ENCODE measurements at regions not wholly inside any gene's neighbourhood (a gene's known extent, or its start where the extent isn't known, plus 50 kb on each side); places are given as distances from the start of the nearest gene placed in this dataset.

GRCh38 chr20:57094991-57095390 is 171.4 kb downstream of the BMP7 start:
- no peaks in the 10 kb centered on the region for H4K20me1 ChIP-seq (ENCODE audit: insufficient read depth, low read length)
- TF ChIP-seq, protein P1, sequence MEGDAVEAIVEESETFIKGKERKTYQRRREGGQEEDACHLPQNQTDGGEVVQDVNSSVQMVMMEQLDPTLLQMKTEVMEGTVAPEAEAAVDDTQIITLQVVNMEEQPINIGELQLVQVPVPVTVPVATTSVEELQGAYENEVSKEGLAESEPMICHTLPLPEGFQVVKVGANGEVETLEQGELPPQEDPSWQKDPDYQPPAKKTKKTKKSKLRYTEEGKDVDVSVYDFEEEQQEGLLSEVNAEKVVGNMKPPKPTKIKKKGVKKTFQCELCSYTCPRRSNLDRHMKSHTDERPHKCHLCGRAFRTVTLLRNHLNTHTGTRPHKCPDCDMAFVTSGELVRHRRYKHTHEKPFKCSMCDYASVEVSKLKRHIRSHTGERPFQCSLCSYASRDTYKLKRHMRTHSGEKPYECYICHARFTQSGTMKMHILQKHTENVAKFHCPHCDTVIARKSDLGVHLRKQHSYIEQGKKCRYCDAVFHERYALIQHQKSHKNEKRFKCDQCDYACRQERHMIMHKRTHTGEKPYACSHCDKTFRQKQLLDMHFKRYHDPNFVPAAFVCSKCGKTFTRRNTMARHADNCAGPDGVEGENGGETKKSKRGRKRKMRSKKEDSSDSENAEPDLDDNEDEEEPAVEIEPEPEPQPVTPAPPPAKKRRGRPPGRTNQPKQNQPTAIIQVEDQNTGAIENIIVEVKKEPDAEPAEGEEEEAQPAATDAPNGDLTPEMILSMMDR (IDR thresholded peaks at IDR 0.05; ENCODE audit: low read depth, low read length) = no peak
- TF ChIP-seq EZH2phosphoT487 (IDR thresholded peaks at IDR 0.05; ENCODE audit: low read depth) = no peak

DNA sequence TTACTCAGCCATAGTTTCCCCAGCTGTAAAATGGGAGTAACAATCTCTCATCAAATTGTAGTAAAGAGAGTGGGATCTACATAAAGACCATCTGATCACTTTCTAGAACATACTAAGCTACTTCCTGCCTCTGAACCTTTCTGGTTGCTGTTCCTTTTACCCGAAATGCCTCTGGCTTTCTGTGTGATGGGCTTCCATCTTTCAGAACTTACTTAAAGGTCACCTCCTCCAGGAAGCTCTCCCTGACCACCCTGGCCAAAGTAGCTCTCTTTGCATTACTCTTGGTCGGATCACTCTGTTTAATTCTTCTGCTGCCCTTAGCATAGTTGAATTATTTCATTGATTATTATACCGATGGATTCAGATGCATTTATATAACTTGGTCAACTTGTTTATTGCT is 171.0 kb downstream of the BMP7 start:
- Histone ChIP-seq H4K20me1 (ENCODE audit: insufficient read depth, low read length) (no peaks in the 10 kb centered on the region), H3K27me3 (ENCODE audit: low read depth, low read length) (peaks cover 32% of the 10 kb centered on the region), H3K4me3 (ENCODE audit: low read length) (no peak overlapping the region), H3K27ac (ENCODE audit: low read length) (no peak overlapping the region), H3K4me2 (ENCODE audit: low read length) (no peak overlapping the region), H3K4me1 (ENCODE audit: low read length) (peaks cover 4% of the 10 kb centered on the region; the same call in 1 of the 2 replicates), H3K9ac (ENCODE audit: low read length) (no peak overlapping the region), H2AFZ (ENCODE audit: low read depth, low read length) (no peak overlapping the region), H3K79me2 (ENCODE audit: low read length) (no peaks in the 10 kb centered on the region), H3K9me3 (ENCODE audit: insufficient read depth, low read length) (no peaks in the 10 kb centered on the region), H3K36me3 (replicated peaks; ENCODE audit: low read depth, low read length) (no peaks in the 10 kb centered on the region)
- no peak for TF ChIP-seq EZH2phosphoT487 (IDR thresholded peaks at IDR 0.05; ENCODE audit: low read depth)
- TF ChIP-seq, protein P1 (IDR thresholded peaks at IDR 0.05; ENCODE audit: low read depth, low read length) = no peak

More at GRCh38 chr20:57094991-57095390, 171.4 kb downstream of the BMP7 start:
- Histone ChIP-seq H3K27ac (ENCODE audit: low read length) (no peak overlapping the region), H3K4me2 (ENCODE audit: low read length) (no peak overlapping the region), H3K27me3 (ENCODE audit: low read depth, low read length) (peaks cover 28% of the 10 kb centered on the region), H3K36me3 (replicated peaks; ENCODE audit: low read depth, low read length) (no peaks in the 10 kb centered on the region), H3K9me3 (ENCODE audit: insufficient read depth, low read length) (no peaks in the 10 kb centered on the region), H3K79me2 (ENCODE audit: low read length) (no peaks in the 10 kb centered on the region), H3K4me3 (ENCODE audit: low read length) (no peak overlapping the region), H3K9ac (ENCODE audit: low read length) (no peak overlapping the region), H3K4me1 (ENCODE audit: low read length) (peaks cover 4% of the 10 kb centered on the region; the same call in 1 of the 2 replicates), H2AFZ (ENCODE audit: low read depth, low read length) (no peak overlapping the region)

DNA sequence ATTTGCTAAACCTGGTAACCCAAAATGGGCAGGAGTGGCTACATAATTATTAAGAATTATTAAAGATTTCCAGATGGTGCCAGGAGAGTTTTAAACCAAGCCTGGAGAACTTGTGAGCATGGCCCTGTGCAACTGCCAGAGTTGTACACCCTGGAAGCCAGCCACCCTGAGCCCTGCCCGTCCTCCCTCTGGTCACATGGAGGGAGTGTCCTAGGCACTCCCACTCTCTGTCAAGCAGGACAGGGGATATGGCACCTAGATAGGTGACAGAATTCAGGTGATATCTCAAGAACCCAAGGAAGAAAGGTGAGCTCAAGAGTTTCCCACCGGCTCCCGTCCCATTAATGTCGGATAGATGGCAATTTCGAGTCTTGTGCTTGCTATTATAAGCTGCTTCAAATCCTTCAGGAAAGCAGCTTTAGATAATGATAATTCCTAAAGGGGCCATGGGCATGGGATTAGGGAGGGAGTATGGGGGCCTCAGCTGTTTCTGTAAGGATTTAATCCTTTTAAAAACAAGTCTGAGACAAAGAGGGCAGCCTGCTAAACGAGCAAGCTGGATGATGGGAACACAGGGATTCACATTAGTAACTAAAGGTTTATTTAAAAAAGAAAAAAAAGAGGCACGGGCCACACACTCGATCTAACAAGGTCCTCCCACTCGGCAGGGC is 169.1 kb downstream of the BMP7 start:
- H3K27me3 ChIP-seq (ENCODE audit: low read depth, low read length) = peaks cover 32% of the 10 kb centered on the region
- H3K79me2 ChIP-seq (ENCODE audit: low read length) = no peaks in the 10 kb centered on the region
- H2AFZ ChIP-seq (ENCODE audit: low read depth, low read length) = no peak overlapping the region
- H3K4me1 ChIP-seq (ENCODE audit: low read length) = peaks cover 1% of the 10 kb centered on the region; the same call in 1 of the 2 replicates
- no peak for TF ChIP-seq EZH2phosphoT487 (IDR thresholded peaks at IDR 0.05; ENCODE audit: low read depth)
- TF ChIP-seq, protein P1 (IDR thresholded peaks at IDR 0.05; ENCODE audit: low read depth, low read length) = no peak
- H3K4me2 ChIP-seq (ENCODE audit: low read length) = no peak overlapping the region
- H3K36me3 ChIP-seq (replicated peaks; ENCODE audit: low read depth, low read length) = no peaks in the 10 kb centered on the region
- no peak overlapping the region for H3K9ac ChIP-seq (ENCODE audit: low read length)
- H3K27ac ChIP-seq (ENCODE audit: low read length) = no peak overlapping the region
- H3K9me3 ChIP-seq (ENCODE audit: insufficient read depth, low read length) = no peaks in the 10 kb centered on the region
- H3K4me3 ChIP-seq (ENCODE audit: low read length) = no peak overlapping the region
- H4K20me1 ChIP-seq (ENCODE audit: insufficient read depth, low read length) = no peaks in the 10 kb centered on the region

- Histone ChIP-seq H3K9me3 (ENCODE audit: insufficient read depth, low read length) (no peaks in the 10 kb centered on the region), H2AFZ (ENCODE audit: low read depth, low read length) (no peak overlapping the region), H3K4me2 (ENCODE audit: low read length) (no peak overlapping the region), H3K27me3 (ENCODE audit: low read depth, low read length) (peaks cover 38% of the 10 kb centered on the region), H3K27ac (ENCODE audit: low read length) (no peak overlapping the region), H3K36me3 (replicated peaks; ENCODE audit: low read depth, low read length) (no peaks in the 10 kb centered on the region), H3K9ac (ENCODE audit: low read length) (no peak overlapping the region), H3K4me1 (ENCODE audit: low read length) (peaks cover 5% of the 10 kb centered on the region; the same call in 1 of the 2 replicates), H4K20me1 (ENCODE audit: insufficient read depth, low read length) (no peaks in the 10 kb centered on the region), H3K4me3 (ENCODE audit: low read length) (no peak overlapping the region), H3K79me2 (ENCODE audit: low read length) (no peaks in the 10 kb centered on the region)
- no peak for TF ChIP-seq EZH2phosphoT487 (IDR thresholded peaks at IDR 0.05; ENCODE audit: low read depth)
- TF ChIP-seq, protein P1 (IDR thresholded peaks at IDR 0.05; ENCODE audit: low read depth, low read length) = no peak
Measured at GRCh38 chr20:57102160-57102559, 164.3 kb downstream of the BMP7 start.
